ENCODE measurements at regions not wholly inside any gene's neighbourhood (a gene's known extent, or its start where the extent isn't known, plus 50 kb on each side); places are given as distances from the start of the nearest gene placed in this dataset.

- no peak for DNase-seq
Measured at GRCh38 chr7:18262058-18262457, 233.5 kb upstream of the HDAC9 start.

- DNase-seq: no peak
Measured at GRCh38 chr7:18265611-18266281, 229.8 kb upstream of the HDAC9 start.

- no peak for DNase-seq
Measured at GRCh38 chr7:18268571-18268970, 227.0 kb upstream of the HDAC9 start.

GRCh38 chr7:18276380-18276779 lies 219.2 kb upstream of the HDAC9 start:
- no peak for DNase-seq

GRCh38 chr7:18278316-18278715 lies 217.2 kb upstream of the HDAC9 start:
- no peak for DNase-seq

GRCh38 chr7:18283045-18283444 lies 212.5 kb upstream of the HDAC9 start:
- no peak for DNase-seq

GRCh38 chr7:18287482-18287881 lies 208.1 kb upstream of the HDAC9 start:
- DNase-seq: no peak

DNA sequence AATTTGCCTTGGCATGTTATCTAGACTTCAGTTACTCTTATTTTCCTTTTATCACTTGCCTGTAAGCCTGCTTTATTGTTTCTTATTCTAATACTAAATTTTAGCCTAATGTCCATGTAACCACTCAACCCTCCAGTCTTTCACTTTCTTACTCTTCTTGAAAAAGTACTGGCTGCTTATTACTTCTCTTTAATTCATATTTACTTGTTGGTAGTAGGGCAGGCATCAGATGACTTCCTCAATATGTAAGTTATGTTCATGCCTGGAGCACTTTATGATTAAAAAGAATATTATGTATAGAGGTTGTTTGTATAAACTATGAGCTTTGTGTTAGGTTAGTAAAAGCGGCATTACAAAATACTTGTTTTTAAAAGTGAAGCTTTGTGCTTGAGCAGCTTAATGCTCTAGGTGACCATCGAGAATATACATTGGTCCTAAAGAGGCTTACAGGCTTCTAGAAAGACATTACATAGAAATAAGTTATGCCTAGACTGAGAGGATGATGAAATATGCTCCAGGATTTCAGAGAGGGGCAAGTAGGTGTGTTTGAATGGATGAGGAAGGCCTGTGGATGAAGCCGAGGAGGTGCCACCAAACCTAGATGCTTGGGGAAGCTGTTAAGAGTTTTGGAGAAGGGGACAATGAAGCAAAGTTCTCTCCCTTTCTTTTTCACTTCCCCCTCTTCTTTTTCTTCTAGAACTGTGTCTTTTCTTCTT lies 207.1 kb upstream of the HDAC9 start:
- no peak for DNase-seq

GRCh38 chr7:18289788-18290187 lies 205.8 kb upstream of the HDAC9 start:
- no peak for DNase-seq

- DNase-seq: no peak
Measured at GRCh38 chr7:18290223-18290622, 205.3 kb upstream of the HDAC9 start.

GRCh38 chr7:18290865-18291264 lies 204.7 kb upstream of the HDAC9 start:
- no peak for DNase-seq

DNA sequence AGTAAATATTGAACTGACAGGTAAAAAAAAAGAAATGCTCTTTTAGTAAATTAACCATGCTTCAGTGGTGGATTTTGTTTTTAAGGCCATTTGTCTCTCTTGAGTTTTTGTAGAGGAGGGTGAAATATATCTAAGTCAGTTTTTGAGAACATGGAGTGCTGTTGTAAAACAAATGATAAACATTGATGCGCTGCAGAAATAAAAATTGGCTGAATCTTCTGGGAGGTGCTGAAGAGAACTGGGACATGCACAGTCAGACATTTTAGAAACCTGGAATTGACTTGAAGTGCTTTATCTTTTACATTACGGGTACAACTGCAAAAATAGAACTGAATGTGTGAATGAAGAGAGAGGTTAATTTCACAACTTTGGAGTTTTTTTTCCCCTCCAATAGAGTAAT lies 203.0 kb upstream of the HDAC9 start:
- no peak for DNase-seq

DNA sequence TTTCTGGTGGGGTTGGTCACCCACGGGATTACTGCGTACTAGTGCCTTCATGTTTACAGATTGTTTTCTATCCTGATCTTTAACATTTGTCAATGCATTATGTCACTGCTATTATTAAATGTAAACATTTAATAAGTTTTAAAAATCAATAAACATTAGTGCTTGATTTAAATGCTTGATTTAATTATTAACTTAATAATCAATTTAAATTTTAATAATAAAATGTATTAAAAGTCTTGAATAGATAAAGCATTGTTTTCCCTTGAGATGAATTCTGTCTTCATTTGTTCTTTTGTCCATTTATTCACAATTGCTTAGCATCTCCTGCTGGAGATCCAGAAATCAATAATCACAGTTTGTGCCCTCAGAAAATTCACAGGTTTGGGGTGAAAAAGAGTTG lies 201.8 kb upstream of the HDAC9 start:
- DNase-seq: no peak

- no peak for DNase-seq
Measured at GRCh38 chr7:18294411-18294810, 201.1 kb upstream of the HDAC9 start.

GRCh38 chr7:18295781-18296423 lies 199.6 kb upstream of the HDAC9 start:
- no peak for DNase-seq

DNA sequence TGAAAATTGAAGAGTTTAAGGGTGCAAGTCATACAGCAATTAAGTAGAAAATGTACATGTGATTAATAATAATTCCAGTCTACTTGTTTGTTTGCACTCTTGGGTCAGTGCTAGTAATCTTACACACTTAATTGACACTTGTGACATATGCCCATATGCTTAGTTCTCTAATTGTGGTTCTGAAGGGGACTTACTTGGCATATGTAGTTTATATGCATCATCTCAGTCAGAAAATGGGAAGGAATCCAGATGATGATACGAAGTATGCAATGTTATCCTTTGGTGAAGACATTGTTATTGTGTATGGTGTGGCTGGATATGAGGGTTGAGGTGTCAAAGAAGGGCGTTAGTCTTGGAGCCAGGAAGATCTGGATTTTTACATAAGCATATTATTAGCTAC lies 193.5 kb upstream of the HDAC9 start:
- no peak for DNase-seq

DNA sequence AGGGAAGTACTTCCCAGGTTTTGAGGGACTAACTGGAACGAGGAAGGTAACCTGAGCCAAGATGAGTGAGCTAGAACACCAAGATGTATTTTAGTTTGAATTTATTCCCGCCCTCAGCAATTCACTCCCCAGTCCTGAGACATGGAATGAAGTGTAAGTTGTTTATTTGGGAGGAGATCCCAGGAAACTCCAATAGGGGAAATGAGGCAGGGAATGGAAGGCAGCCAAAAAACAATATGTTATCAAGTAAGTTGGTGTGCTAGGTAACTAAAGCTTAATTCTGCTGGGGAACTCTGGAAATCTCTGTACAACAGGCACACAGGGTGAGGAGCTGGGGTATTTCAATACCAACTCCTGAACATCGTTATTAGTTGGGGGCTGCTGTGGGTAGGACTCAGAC lies 189.7 kb upstream of the HDAC9 start:
- DNase-seq: no peak

GRCh38 chr7:18306696-18307095 lies 188.9 kb upstream of the HDAC9 start:
- no peak for DNase-seq

- DNase-seq: no peak
Measured at GRCh38 chr7:18308938-18309337, 186.6 kb upstream of the HDAC9 start.

DNA sequence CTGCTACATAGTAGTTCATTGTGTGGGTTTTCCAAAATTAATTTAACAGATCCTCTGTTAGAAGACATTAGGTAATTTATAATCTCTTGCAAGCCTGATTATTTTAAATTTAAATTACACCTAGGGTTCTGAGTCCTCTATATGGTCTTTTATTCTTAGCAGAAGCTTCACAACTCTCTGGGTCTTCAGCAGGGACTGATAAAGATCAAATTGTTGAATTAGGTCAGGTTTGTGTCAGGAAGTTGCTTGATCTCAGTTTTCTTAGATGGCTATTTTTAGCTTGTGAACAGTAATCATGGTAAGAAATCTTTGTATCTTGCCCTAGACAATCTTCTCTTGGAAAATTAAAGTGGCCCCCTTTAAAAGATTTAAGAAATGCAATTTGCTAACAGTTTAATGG lies 183.1 kb upstream of the HDAC9 start:
- DNase-seq: no peak

DNA sequence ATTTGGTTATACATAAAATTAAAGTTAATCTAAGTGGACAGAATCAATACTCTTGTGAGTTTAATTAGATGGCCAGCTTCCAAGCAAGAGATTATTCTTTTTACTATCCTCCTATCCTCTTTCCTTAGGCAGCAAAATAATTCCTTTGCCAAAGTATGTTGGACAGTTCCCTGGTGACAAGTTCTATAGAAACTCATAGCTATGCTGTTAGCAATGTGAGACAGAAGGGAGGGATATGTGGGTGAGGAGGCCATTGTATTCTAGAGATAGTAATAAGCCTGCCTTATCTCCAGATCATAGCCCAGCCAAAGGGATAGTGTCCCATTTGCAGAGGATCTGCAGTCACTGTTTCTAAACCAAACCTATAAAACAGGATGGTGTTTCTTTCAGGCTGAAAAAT lies 181.6 kb upstream of the HDAC9 start:
- no peak for DNase-seq

- no peak for DNase-seq
Measured at GRCh38 chr7:18315241-18315640, 180.3 kb upstream of the HDAC9 start.

DNA sequence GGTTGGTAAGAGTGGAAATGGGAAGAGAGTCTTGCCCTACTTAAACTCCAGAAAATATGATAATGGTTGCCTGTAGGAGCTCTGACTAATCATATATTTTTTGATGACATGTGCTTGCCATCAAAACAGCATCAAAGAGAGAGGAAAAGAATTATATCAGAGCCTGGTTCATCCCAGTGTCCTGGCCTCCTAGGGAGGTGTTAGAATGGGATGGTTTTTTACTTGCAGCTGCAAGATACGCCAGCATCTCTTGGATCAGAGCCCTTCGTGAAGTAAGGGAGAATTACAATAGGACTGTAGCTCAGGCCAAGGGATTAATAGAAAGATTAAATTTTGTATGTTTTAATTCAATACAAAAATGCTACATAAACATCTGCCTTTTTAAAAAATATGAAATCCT lies 177.6 kb upstream of the HDAC9 start:
- no peak for DNase-seq

DNA sequence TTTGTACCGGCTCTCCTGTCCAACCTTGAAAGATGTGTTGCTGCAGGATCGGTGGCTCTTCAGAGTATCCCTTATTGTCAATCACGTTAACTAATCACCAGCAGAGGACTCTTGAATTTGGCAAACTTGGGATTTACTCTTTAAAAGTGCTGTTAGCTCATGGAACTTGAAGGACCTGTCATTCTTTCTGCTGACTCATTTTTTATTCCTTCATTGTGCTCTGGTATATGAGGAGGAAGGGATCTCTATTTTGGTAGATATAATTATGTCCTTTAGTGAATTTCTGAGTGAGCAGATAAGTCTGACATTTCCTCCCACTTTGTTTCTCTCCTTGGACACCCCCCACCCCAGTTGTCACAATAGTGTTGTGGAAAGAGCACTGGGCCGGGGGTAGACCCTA lies 175.1 kb upstream of the HDAC9 start:
- no peak for DNase-seq

Data from T1000 (cell line).